ENCODE measurements at regions not wholly inside any gene's neighbourhood (a gene's known extent, or its start where the extent isn't known, plus 50 kb on each side); places are given as distances from the start of the nearest gene placed in this dataset.

GRCh38 chr6:11414176-11414963, 123.2 kb upstream of the TMEM170B start:
- TF ChIP-seq CTCF (IDR thresholded peaks at IDR 0.05) (no peak), CBFB (CRISPR knock-in tag; IDR thresholded peaks at IDR 0.05; ENCODE audit: low read depth) (no peak), STAT6 (CRISPR knock-in tag; conservative IDR thresholded peaks at IDR 0.05; ENCODE audit: low read depth) (no peak), IRF2 (CRISPR knock-in tag; IDR thresholded peaks at IDR 0.05; ENCODE audit: borderline replicate concordance, low read depth) (no peak), FOXP1 (CRISPR knock-in tag; IDR thresholded peaks at IDR 0.05; ENCODE audit: borderline replicate concordance) (no peak), TEAD4 (CRISPR knock-in tag; IDR thresholded peaks at IDR 0.05) (no peak), ZNF219 (CRISPR knock-in tag; IDR thresholded peaks at IDR 0.05; ENCODE audit: borderline replicate concordance) (no peak), ELF4 (CRISPR knock-in tag; IDR thresholded peaks at IDR 0.05; ENCODE audit: low read depth) (no peak)

Data from WTC11 (cell line).